Superior temporal gyrus (tissue), 1 donor: ENCODE measurements at regions not wholly inside any gene's neighbourhood (a gene's known extent, or its start where the extent isn't known, plus 50 kb on each side); places are given as distances from the start of the nearest gene placed in this dataset.

Experiments
- DNase-seq: peaks from one replicate; pipeline ENCODE4 v3.0.0-alpha.2; 2016; ENCODE audit errors: extremely low spot score

DNA sequence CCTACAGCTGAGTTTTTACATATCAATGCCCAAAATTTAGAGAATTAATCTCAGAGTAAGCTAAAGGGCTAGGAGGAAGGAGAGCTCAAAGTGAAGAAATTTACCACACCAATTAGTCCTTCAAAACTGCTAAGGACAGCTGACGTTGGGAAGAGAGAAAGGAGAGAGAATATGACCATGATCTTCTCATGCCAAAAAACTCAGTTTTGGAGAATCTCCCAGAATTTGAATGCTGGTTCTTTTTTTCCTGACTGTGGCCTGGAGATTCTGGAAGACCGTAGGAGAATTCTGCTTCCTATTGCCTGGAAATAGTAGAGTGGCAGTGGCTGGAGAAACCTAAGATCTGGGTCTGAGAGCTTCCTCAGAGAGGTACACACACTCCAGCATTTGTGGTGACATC, 834.4 kb upstream of the SLIT2 start:
- DNase-seq = no peak

DNA sequence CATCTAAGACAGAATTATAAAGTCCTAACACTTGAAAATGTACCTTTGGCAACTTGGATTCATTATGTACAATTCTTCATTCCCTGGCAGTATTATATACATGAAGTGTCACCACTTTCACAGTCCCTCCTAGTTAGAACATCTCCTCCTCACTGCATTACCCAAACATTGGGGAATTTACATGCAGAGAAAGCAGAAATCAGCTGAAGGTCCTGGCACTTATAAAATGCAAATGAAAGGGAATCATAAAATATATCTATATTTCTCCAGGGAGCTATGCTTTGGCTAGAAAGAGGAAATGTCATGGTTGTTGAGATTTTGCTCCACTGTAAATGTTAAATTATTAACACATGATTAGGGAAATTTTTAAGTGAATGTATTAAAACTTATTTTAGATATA, 835.6 kb upstream of the SLIT2 start:
- no peak for DNase-seq

DNA sequence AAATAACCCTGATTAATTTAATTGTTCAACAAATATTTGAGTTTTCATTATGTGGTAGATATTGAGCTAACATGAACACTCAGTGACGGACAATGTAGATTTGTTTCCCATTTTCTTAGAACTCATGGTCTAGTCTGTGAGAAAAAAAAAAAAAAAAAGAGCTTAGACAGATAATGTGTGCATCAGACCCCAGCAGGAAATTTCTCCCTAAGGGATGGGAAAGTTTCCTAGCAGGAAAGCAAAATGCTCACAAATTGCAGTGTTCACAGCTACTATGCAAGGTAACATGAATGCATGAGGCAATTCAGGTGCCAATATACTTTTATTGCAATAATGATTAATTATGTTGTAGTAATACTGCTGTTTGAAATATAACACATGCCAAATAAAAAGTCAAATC, 843.2 kb upstream of the SLIT2 start:
- DNase-seq = no peak

DNA sequence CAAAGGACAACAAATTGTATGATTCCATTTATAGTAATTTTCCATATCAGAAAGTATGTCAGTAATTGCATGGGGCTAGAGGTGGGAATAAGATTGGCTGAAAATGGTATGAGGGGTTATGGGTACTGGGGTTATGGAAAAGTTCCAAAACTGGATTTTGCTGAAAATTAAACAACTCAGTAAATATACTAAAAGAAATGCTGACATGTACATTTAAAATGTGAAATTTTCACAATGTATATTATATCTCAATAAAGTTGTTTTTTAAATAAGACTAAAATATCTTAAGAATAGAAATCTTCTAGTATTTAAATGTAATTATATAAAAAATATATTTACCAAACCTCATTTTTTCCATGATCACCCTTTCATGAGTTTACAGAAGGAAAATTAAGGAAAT, 844.9 kb upstream of the SLIT2 start:
- DNase-seq = no peak

DNA sequence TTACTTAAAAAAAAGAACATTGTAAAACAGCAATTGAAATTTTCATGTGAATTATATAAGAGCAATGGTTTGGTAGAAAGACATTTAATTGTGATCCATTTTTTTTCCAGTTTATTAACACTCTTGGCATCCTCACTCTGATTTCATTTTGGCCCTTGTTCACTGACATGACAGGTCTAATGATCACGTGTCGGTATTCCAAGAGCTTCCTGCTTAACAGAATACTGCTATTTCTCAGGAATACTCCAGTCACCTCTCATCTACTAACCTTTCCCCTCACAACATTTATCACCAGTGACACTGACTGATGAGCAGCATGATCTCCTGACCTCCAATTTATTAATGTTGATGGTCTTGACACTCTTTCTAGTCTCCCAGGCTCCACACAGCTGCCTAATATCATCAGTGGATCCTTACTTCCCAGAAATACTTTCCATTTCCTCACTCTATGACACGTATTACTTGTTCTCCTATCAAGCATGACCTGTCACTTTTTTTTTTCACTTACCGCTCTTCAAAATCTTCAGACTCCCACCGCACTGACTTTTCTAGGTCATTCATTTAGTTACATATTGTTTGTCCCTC, 847.8 kb upstream of the SLIT2 start:
- no peak for DNase-seq

DNA sequence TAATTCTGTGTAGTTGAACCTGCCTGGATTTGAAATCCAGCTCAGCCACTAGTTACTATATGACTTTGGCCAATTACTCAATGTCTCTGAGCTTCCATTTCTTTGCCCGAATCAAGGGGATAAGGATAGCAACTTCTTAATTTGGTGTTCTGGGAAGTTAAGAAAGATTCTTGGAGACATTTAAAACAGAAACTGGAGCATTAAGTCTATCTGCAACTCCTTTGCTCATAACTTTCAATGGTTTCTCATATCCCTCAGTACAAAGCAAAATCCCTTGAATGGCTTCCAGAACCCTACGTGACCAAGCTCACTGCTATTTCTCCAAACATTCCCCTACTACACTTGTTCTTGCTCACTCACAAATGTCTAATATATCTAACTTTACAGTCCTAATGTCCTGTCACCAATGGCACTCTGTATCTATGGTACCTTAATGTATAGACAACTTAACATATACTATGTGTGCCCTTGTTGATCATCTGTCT, 849.1 kb upstream of the SLIT2 start:
- DNase-seq = no peak

DNA sequence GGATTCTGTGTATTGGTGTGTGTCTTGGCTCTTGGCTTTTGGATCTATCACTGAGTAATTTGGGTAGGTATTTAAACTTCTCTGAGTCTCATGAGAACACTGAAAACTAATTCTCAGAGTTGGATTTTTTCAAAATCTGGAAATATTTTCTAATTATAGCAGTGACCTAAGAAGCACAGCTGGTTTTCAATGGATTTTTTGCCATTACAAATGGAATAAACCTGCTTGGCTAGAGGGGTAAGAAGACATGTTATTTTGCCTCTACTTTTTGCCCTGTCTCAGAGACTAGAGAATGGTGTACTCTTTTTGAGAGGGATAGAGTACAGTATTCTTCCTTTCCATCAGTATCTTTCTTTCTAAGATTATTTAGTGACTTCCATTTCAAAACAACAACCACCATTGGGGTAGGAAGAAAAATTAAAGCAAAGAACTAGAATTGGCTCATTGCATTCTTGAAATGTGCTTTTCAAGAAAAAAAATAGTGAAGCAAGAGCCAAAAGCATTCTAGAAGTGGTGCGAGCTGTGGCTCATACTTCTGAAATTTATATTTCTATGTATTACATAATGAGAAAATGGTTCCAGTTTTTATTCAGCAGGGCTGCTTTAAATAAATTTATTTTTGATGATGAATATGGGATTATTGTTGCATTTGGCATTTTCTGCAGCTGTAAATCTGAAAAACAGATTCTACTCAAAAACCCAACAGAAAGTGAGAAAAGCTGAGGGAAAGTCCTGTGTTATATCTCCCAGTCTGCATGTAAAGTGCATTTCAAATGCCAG, 850.2 kb upstream of the SLIT2 start:
- no peak for DNase-seq

DNA sequence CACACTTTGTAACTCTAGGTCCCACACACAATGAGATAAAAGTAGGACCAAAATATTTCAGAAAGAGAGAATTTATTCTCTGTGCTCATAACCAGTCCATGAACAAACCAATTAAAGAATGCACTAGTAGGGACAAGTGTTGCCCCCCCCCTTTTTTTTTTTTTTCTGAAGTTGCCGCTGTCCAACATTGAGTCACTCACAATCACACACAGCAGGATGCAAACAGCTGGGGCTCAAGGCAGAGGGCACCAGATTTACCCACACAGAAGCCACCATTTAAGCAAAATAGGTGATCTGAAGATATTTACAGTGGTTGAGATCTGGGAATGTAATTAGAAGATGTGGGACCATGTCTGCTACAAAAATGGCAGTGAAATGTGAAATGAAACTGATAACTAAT, 850.9 kb upstream of the SLIT2 start:
- DNase-seq = no peak

DNA sequence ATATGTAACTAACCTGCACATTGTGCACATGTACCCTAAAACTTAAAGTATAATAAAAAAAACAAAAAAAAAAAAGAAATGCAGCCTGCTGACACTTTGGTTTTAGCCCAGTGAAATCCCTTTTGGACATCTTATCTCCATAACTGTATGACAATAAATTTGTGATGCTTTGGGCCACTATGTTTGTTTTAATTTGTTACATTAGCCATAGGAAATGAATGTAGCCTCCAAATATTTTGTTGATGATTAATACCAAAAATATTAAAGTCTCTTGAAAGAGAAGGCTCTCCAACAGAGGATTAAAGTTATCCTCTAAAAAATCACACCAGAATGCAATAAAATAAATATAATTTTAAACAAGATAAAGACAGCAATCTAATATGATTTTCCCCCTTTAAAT, 852.7 kb upstream of the SLIT2 start:
- no peak for DNase-seq

DNA sequence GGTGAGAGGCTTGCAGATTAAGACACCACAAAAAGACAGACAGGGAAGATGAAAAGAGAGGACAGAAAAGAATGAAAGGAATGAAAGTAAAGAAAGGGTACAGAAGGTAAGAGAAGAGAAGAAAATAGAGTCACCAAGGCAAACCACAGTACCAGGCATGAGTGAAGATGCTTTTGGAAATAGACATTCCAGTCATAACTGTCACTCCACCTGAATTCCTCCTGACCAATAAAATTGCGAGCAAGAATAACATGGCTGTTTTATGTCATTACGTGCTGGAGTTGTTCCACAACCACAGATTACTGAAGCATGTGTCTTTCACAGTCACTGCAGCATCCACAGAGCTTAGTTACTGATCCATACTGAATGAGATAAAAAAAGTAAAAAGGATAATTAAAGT, 864.9 kb upstream of the SLIT2 start:
- DNase-seq = no peak

DNA sequence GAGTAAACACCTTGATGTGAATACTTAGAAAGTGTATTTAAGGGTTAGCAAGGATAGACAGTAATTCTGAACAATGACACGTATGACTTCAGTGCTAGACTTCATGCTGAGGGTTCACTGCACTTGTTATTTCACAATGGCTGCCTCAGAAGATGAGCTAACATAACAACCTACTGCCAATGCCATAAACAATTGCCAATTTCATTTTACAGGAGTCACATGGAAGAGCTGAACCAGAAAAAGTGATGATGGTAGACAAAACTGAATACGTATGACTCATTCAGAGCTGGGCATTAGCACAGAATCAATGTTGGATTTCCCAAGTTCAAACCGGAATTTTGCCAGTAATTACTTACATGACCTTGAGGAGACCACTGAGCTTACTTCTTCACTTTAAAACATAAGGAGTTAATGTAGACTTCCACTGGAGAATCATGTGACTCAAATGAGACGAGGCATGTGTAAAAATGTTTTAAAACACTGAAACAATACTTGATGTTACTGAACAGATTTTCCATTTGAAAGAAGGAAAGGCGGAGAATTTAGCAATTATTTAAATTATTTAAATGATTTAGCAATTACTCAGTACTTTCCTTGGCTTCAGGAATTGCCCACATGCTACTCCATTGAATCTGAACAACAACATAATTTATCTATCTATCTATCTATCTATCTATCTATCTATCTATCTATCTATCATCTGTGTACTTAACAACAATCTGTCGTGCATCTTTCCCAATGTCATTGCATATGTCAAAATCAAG, 868.5 kb upstream of the SLIT2 start:
- no peak for DNase-seq

DNA sequence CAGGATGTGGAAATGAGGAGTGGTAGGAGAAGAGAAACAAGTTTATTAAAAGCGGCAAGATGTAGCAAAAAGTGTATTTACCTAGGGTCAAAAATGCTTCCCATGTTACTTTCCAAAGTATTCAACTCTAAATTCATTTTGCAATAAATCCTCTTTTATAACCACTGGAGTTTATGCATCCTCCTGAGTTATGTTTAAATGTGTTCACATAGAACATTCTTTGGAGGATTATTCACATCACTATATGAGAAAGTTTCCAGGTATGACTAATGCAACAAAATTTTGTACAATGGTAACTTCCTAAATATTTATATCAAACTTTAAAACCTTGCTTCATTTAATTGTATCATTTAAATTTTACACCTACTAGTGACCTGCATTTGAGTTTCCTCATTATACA, 870.6 kb upstream of the SLIT2 start:
- no peak for DNase-seq

DNA sequence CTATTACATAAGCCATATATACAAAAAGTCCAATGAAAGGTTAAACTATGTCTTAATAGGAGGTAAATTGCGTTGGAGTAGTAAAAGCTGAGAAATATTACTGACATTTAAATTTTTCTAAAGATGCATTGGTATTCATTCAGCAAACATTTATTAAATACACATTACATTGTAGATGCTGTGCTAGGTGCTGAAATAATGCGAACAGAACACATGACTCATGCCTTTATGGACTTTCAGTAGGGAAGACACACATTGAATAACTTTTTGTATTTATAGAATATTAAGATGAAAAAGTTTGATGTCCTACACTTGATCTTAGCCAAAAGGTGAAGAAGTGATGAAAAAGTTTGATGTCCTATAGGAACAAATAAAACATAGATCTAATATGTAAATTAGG, 871.1 kb upstream of the SLIT2 start:
- no peak for DNase-seq

DNA sequence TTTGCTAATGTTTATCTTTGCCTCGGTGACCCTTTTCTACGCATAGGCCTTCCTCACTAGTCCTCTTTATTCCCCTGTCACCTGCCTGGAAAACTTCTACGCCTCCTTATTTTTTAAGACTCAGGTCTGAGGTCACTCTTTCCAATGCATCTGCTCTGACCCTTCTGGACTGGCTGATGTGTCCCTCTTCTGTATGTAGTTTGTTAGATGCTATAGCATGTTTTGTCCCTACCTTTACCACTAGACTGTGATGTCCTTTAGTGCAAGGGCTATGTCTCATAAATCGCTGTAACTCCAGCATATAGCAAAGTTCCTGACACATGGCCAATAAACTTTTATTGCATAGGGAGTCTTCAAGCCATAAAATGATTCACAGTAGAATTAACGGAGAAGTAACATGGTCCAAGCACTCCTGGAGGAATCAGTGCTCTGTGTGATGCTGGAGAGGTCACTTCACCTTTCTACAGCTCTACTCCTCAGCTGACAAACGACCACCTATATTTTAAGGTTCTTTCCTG, 872.5 kb upstream of the SLIT2 start:
- DNase-seq = no peak

DNA sequence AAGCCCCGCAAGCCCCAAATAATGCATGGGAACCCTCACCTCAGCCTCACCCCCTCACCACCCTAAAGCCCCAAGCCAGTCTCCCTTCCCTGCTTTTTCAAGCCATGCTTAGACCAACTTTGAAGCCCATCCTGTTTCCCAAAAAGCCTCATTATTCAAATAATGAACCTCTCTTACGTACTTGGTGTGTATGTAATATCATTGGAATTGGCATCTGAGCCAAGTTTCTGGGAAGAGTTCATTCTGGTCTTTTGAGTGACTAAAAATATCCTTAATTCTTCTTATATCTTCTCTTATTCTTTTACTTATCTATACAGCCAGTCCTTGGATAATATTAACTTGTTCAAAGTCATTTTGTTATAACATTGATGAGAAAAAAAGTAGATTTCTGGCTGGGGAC, 875.8 kb upstream of the SLIT2 start:
- DNase-seq = no peak

DNA sequence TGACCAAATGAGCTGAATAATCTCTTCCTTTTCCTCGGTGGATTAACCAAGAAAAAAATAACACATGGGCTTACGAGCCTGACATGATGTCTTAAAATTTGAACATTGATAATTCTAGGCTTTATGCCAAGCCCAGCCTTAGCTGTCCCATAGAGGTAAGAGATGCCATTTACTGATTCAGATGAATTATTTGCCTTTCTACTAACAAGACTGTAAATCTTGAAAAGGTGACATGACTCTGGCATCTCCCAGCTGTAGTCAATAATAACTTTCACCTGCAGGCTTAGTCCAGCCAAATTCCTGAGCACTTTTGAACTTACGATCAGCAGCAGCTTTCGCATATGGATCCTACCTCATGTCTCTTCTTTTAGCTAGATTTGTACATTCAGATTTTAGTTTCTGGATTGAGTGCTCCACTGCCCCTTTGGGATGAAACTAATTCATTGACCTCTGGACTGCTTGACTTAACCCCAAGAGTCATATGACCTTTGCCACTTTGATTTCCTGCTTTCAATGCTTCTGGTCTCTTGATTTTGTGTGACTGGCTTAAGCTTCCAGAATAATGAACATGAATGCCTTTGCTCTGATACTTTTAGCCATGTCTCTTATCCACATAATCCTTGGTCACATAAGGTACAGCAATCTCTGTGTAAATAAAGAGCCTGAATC, 876.4 kb upstream of the SLIT2 start:
- no peak for DNase-seq

DNA sequence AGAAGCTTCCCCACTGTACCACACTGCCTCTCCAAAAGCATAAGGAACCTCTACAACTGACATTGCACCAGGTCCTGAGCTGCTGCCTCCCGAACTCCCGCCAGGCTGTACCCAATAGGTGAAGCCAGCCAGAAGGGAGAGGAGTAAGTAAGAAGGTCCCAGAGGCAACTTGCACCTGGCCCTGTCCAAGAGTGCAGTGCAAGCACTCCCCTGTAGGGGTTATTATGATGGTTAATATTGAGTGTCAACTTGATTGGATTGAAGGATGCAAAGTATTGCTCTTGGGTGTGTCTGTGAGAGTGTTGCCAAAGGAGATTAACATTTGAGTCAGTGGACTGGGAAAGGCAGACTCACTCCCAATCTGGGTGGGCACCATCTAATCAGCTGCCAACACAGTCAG, 879.3 kb upstream of the SLIT2 start:
- DNase-seq = no peak

DNA sequence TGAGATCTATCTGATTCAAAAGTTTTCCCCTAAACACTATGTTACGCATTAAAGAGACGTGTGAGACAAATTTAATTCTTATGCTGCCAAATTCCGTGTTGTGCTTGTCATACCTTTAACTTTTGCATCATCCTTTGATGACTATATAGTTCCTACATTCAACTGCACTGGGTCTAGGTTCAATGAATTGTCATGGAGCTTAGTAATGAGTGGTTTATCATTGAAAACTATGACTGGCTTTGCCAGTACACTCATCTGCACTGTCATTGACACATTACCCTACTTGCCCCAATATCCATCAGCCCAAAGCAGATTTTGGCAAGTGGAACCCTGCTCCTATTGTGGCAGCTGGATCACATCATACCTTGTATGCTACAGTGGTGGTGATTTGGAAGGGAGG, 882.9 kb upstream of the SLIT2 start:
- no peak for DNase-seq

DNA sequence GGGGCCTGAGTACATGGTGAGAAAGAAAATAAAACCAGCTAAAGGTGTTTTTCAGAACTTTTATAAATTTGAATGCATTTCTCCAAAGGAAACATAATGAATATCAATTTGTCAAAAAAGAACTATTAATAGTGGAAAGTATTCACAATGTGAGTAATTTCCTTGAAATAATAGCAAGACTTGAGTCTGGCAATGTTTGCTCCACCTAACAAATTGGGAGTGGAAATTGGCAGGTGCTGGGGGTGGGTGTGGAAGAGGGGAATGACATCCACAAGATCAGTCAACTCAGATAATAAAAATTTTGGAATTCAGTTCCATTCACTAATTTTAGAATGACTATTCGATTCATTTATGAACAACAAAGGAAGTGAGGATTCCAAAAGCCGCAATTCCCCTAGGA, 884.8 kb upstream of the SLIT2 start:
- no peak for DNase-seq

DNA sequence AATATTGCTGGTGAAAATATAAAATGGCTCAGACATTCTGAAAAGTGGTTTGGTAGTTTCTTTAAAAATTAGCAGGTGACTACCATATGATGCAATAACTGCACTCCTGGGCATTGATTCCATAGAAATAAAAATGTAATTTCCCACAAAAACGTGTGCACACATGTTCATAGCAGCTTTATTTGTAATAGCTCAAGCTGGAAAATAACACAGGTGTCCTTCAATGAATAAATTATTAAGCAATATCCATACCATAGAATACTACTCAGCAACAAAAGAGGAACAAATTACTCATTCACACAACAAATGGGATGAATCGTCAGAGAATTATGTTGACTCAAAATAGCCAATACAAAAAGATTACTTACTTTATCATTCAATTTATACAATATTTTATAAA, 893.7 kb upstream of the SLIT2 start:
- no peak for DNase-seq

DNA sequence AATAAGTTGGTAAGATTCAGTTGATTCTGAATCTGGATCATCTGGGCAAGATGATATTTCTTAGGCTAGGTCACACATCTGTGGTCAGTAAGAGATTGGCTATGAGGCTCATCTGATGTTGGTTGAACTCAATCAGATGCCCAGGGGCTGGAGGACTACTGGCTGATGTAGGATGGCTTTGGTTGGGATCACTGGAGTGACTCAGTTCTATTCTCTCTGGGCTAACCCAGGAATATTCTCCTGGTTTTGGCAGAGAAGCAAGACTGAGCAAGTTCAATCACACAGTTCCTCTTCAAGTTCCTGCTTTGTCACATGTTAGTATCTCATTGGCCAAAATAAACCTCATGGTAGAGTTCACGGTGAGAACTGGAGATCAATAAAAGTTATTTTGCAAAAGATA, 902.3 kb upstream of the SLIT2 start:
- no peak for DNase-seq

DNA sequence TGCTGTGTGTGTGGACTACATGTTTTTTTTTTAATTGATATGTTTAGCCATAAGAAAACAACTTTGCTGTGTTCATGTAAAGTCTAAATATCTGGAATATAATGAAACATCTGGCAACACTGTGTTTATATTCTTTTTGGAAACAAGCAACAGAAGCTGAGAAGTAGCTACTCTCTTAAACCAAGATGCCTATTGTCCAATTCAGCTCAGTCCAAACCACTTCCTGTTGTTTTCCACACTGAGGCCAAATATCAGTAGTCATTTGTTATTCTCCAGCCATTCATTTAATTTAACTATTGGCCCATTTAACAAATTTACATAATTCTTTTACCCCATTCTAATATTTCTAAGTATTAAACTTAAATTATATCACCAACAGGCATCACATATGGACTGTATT, 903.0 kb upstream of the SLIT2 start:
- no peak for DNase-seq
